Activated T-cell treated with anti-CD3 and anti-CD28 coated beads for 24 hours (primary cell): ENCODE measurements at regions not wholly inside any gene's neighbourhood (a gene's known extent, or its start where the extent isn't known, plus 50 kb on each side); places are given as distances from the start of the nearest gene placed in this dataset.
"Not testable (repeated sequence)": the region's sequence is repeated elsewhere in the genome, so short reads cannot be mapped to it uniquely, and the experiment has no call there.

ENCODE experiments used
- DNase-seq: peaks from one replicate; pipeline ENCODE4 v3.0.0-alpha.2; 2020; ENCODE audit warnings: low read depth

- DNase-seq = no peak
Measured at GRCh38 chr1:194067772-194068171, 881.4 kb upstream of the B3GALT2 start.

GRCh38 chr1:194062962-194063361 is 876.5 kb upstream of the B3GALT2 start:
- no peak for DNase-seq

GRCh38 chr1:194062526-194062925 is 876.1 kb upstream of the B3GALT2 start:
- DNase-seq = no peak

GRCh38 chr1:194060481-194060880 is 874.1 kb upstream of the B3GALT2 start:
- DNase-seq = no peak

GRCh38 chr1:194058268-194058667 is 871.9 kb upstream of the B3GALT2 start:
- DNase-seq = not testable (repeated sequence)

- DNase-seq = no peak
Measured at GRCh38 chr1:194056169-194056568, 869.8 kb upstream of the B3GALT2 start.

GRCh38 chr1:194055536-194055935 is 869.1 kb upstream of the B3GALT2 start:
- no peak for DNase-seq

GRCh38 chr1:194052514-194053338 is 866.3 kb upstream of the B3GALT2 start:
- DNase-seq = no peak

- DNase-seq = no peak
Measured at GRCh38 chr1:194047921-194048320, 861.5 kb upstream of the B3GALT2 start.

- no peak for DNase-seq
Measured at GRCh38 chr1:194047206-194047605, 860.8 kb upstream of the B3GALT2 start.

GRCh38 chr1:194045416-194045815 is 859.0 kb upstream of the B3GALT2 start:
- DNase-seq = no peak

GRCh38 chr1:194044892-194045291 is 858.5 kb upstream of the B3GALT2 start:
- no peak for DNase-seq

GRCh38 chr1:194043984-194044755 is 857.8 kb upstream of the B3GALT2 start:
- DNase-seq = no peak

- DNase-seq = no peak
Measured at GRCh38 chr1:194042736-194043135, 856.3 kb upstream of the B3GALT2 start.

- no peak for DNase-seq
Measured at GRCh38 chr1:194040496-194040895, 854.1 kb upstream of the B3GALT2 start.

- DNase-seq = no peak
Measured at GRCh38 chr1:194039578-194039977, 853.2 kb upstream of the B3GALT2 start.

GRCh38 chr1:194033646-194034045 is 847.2 kb upstream of the B3GALT2 start:
- DNase-seq = no peak

- no peak for DNase-seq
Measured at GRCh38 chr1:194028002-194028401, 841.6 kb upstream of the B3GALT2 start.

- DNase-seq = no peak
Measured at GRCh38 chr1:194026422-194026821, 840.0 kb upstream of the B3GALT2 start.

- DNase-seq = no peak
Measured at GRCh38 chr1:194024659-194025058, 838.2 kb upstream of the B3GALT2 start.

GRCh38 chr1:194014014-194014413 is 827.6 kb upstream of the B3GALT2 start:
- DNase-seq = no peak

GRCh38 chr1:194013561-194013960 is 827.1 kb upstream of the B3GALT2 start:
- no peak for DNase-seq

- DNase-seq = no peak
Measured at GRCh38 chr1:194004146-194004545, 817.7 kb upstream of the B3GALT2 start.
